Stomach (tissue), 8 donors: ENCODE measurements at regions not wholly inside any gene's neighbourhood (a gene's known extent, or its start where the extent isn't known, plus 50 kb on each side); places are given as distances from the start of the nearest gene placed in this dataset.

Experiments used
- DNase-seq, 2 donors: peaks; one replicate each; pipeline versions ENCODE4 v3.0.0 to v3.0.0-alpha.2; 2013 to 2019
- H3K27ac ChIP-seq, 5 donors: fragments of 200-600 bp in 4 of 5; sonication (generic) in 4 of 5; one replicate each; pipeline ENCODE4 v1.5.1; 2013 to 2019; ENCODE audit warnings: mild to moderate bottlenecking in 1 of 5, moderate library complexity in 1 of 5
- H3K27me3 ChIP-seq, 3 donors: fragments of 200-600 bp; sonication (generic); one replicate each; pipeline ENCODE4 v1.5.1; 2017 to 2019; ENCODE audit warnings: mixed run types in 1 of 3
- H3K36me3 ChIP-seq, 4 donors: fragments of 200-600 bp; sonication (generic); 1 replicate in 3 of 4; 2 replicates in 1 of 4; pipeline ENCODE4 v1.5.1; 2016 to 2019
- H3K4me1 ChIP-seq, 4 donors: fragments of 200-600 bp; sonication (generic); one replicate each; pipeline ENCODE4 v1.5.1; 2016 to 2019
- H3K4me3 ChIP-seq, 4 donors: fragments of 200-600 bp; sonication (generic) in 3 of 4; one replicate each; pipeline ENCODE4 v1.5.1; 2016 to 2019; ENCODE audit warnings: mild to moderate bottlenecking in 1 of 4
- H3K9me3 ChIP-seq, 4 donors: fragments of 200-600 bp; sonication (generic); one replicate each; pipeline ENCODE4 v1.5.1; 2016 to 2019
- CTCF ChIP-seq, 7 experiments: fragments of 450-650 bp in 4 of 7; fragments of 200-600 bp in 3 of 7; sonication (generic) in 3 of 7; IDR thresholded peaks; one replicate each; pipeline ENCODE4 v1.5.1; 2016 to 2019; ENCODE audit warnings: antibody characterized with exemption in 7 of 7, control low read depth in 2 of 7, mild to moderate bottlenecking in 1 of 7
- EP300 ChIP-seq: sonication (generic); formaldehyde crosslinking; IDR thresholded peaks from one replicate; pipeline ENCODE4 v1.6.1; 2017; ENCODE audit warnings: antibody characterized with exemption
- POLR2A ChIP-seq, 4 donors: fragments of 450-650 bp; IDR thresholded peaks; one replicate each; pipeline ENCODE4 v1.6.1; 2016; ENCODE audit warnings: antibody characterized with exemption in 4 of 4, control low read depth in 2 of 4, mild to moderate bottlenecking in 1 of 4, moderate library complexity in 1 of 4
- POLR2AphosphoS5 ChIP-seq, 3 donors: sonication (generic); formaldehyde crosslinking; IDR thresholded peaks; one replicate each; pipeline ENCODE4 v1.6.1; 2016; ENCODE audit warnings: antibody characterized with exemption in 3 of 3
- WGBS, 5 donors: extraction: QIAGEN DNeasy Blood & Tissue Kit in 3 of 5; methylation state at CpG; one replicate each; pipeline versions ENCODE4 v1.1.5 to v1.1.7; 2013 to 2018; 5-methylcytosine and 5-hydroxymethylcytosine counted together
- intact Hi-C: fragments of 100-400 bp; cut with DNase I; formaldehyde crosslinking; loops from one replicate; pipeline ENCODE4 v1.15.1; 2023; ENCODE audit warnings: low total_unique reads
- donor health status: healthy with polysubstance abuse.
- donor health status: Bipolar disorder and iron deficiency.
- donor health status: healthy.

GRCh38 chr1:104294259-104294658 is 544.6 kb downstream of the AMY1C start:
- H3K9me3 ChIP-seq: peaks cover 0 to 14% (median 6%) of the 10 kb centered on the region in 4 donors
- no peaks in the 10 kb centered on the region for H3K36me3 ChIP-seq
- H3K4me3 ChIP-seq: no peak overlapping the region
- no peak overlapping the region for H3K27ac ChIP-seq
- DNase-seq: peak in 1 of 2 donors; percentile 3
- TF ChIP-seq POLR2A (IDR thresholded peaks at IDR 0.05): no peak
- no peak for TF ChIP-seq CTCF (IDR thresholded peaks at IDR 0.05)
- no peak for TF ChIP-seq POLR2AphosphoS5 (IDR thresholded peaks at IDR 0.05)
- TF ChIP-seq EP300: no peak
- WGBS, 5 donors: 40 to 51% (median 46%) methylated on average over 3 of the region's 3 CpGs
- no peaks in the 10 kb centered on the region for H3K4me1 ChIP-seq
- no peaks in the 10 kb centered on the region for H3K27me3 ChIP-seq
- intact Hi-C loops: no loop called here

- no peaks in the 10 kb centered on the region for H3K27me3 ChIP-seq
- intact Hi-C loops: no loop called here
- H3K9me3 ChIP-seq: peaks cover 0 to 14% (median 6%) of the 10 kb centered on the region in 4 donors
- TF ChIP-seq POLR2A (IDR thresholded peaks at IDR 0.05) (no peak), CTCF (IDR thresholded peaks at IDR 0.05) (no peak), POLR2AphosphoS5 (IDR thresholded peaks at IDR 0.05) (no peak), EP300 (no peak)
- H3K4me3 ChIP-seq: no peak overlapping the region
- H3K27ac ChIP-seq: no peak overlapping the region
- H3K4me1 ChIP-seq: no peaks in the 10 kb centered on the region
- no peak for DNase-seq
- 66 to 78% (median 73%) methylated on average over 3 of the region's 3 CpGs for WGBS, 5 donors
- no peaks in the 10 kb centered on the region for H3K36me3 ChIP-seq
These were observed 545.8 kb downstream of the AMY1C start for GRCh38 chr1:104295511-104295910.

- intact Hi-C loops: no loop called here
- 79 to 88% (median 83%) methylated on average over 1 of the region's 1 CpG for WGBS, 5 donors
- H3K4me1 ChIP-seq: no peaks in the 10 kb centered on the region
- H3K9me3 ChIP-seq: peaks cover 0 to under 1% (median 0%) of the 10 kb centered on the region in 4 donors
- H3K27ac ChIP-seq: no peak overlapping the region
- no peaks in the 10 kb centered on the region for H3K36me3 ChIP-seq
- TF ChIP-seq EP300 (no peak), POLR2A (IDR thresholded peaks at IDR 0.05) (no peak), POLR2AphosphoS5 (IDR thresholded peaks at IDR 0.05) (no peak), CTCF (IDR thresholded peaks at IDR 0.05) (no peak)
- no peak for DNase-seq
- H3K4me3 ChIP-seq: no peak overlapping the region
- no peaks in the 10 kb centered on the region for H3K27me3 ChIP-seq
These were observed 560.0 kb downstream of the AMY1C start for GRCh38 chr1:104309673-104310072.

GRCh38 chr1:104315823-104316222 is 566.1 kb downstream of the AMY1C start:
- Histone ChIP-seq H3K27ac (no peak overlapping the region), H3K36me3 (no peaks in the 10 kb centered on the region), H3K27me3 (no peaks in the 10 kb centered on the region), H3K4me3 (no peak overlapping the region), H3K9me3 (no peaks in the 10 kb centered on the region), H3K4me1 (no peaks in the 10 kb centered on the region)
- no peak for DNase-seq
- intact Hi-C loops: no loop called here
- 69 to 84% (median 78%) methylated on average over 2 of the region's 2 CpGs for WGBS, 5 donors
- TF ChIP-seq POLR2AphosphoS5 (IDR thresholded peaks at IDR 0.05) (no peak), POLR2A (IDR thresholded peaks at IDR 0.05) (no peak), CTCF (IDR thresholded peaks at IDR 0.05) (no peak), EP300 (no peak)
